EH (cell line): ENCODE measurements at regions not wholly inside any gene's neighbourhood (a gene's known extent, or its start where the extent isn't known, plus 50 kb on each side); places are given as distances from the start of the nearest gene placed in this dataset.
"Not testable (repeated sequence)": the region's sequence is repeated elsewhere in the genome, so short reads cannot be mapped to it uniquely, and the experiment has no call there.

Source experiments
- DNase-seq: peaks from one replicate; pipeline ENCODE4 v3.0.0-alpha.2; 2015; ENCODE audit warnings: low read depth

- DNase-seq = no peak
Measured at GRCh38 chr7:125984795-125985194, 1055.2 kb upstream of the POT1 start.

DNA sequence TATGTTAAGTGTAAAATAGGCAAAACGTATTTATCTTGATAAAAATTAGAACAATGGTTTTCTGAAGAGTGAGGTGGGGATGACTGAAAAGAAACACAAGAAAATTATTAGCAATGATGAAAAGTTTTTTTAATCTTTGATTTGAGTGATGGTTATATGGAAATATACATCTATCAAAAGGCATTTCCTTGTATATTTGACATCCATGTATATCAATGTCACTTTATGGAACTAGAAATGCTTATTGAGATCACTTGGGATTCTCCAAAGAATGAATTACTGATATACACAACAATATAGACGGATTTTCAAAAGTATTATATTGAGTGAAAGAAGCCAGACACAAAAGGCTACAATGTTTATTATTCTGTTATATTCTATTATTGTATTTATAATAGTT lies 1042.0 kb upstream of the POT1 start:
- no peak for DNase-seq

- DNase-seq = no peak
Measured at GRCh38 chr7:125966278-125967048, 1036.8 kb upstream of the POT1 start.

DNA sequence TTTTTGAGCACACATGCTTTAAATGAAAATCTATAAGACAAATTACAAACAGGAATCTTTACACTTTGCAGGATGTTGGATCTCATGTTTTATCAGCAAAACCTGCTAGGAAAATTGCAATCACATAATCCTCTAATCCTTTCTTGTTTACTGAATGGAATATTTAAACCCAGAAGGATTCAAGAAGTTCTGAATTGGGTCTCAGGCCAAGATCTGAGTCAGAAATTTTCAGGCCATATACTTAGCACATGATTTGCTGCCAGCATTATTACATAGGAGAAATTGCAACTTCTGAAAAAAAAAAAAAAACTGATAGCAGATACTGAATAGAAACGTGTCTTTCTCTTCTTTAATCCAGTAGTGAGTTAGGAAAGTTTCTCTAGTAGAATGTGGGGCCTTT lies 1005.3 kb upstream of the POT1 start:
- no peak for DNase-seq

DNA sequence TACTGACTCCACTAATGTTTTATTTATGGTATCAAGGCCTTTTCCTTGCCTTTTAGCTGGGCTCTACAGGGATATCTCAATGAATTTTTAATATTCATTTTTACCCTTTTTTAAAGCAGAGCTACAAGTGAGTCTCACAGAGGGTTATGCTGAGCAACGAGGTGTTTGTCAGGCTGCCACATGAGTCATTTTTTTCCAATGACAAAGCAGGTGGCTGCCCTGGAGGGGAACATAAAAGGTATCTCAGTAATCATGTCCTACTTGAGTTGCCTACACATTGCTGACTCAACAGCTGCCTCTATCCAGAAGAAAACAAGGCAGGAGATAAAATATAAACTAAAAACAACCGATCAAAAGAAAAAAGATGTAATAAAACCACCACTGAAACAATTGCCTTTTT lies 1004.9 kb upstream of the POT1 start:
- DNase-seq = no peak

DNA sequence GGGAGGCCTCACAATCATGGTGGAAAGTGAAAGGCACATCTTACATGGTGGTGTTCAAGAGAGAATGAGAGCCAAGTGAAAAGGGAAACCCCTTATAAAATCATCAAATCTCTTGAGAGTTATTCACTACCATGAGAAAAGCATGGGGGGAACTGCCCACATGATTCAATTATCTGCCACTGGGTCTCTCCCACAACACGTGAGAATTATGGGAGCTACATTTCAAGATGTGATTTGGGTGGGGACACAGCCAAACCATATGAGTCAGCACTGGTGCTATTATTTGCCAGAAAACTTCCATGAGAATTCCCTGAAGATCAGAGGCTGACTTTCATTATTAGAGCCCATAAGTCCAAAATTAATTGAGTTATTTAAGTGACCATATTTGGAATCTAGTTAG lies 1001.2 kb upstream of the POT1 start:
- no peak for DNase-seq

- DNase-seq = no peak
Measured at GRCh38 chr7:125927556-125927955, 997.9 kb upstream of the POT1 start.

DNA sequence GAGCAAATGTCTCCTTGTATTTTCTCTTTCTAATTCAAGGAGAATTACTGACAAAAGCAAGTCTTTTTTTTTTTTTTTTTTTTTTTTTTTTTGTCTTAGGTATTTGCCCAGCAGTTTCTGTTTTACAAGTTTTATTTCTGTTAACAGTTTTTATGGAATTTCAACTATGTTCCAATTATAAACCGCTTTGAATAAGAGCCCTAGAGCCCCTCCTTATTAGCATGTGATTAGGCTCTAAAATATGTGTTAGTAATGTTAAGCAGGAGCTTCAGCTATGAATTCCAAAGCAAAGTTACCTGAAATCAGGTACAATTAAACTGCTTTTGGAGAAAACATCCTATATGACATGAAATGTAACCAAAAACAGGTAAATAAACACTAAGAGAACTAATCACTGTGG lies 997.0 kb upstream of the POT1 start:
- no peak for DNase-seq

DNA sequence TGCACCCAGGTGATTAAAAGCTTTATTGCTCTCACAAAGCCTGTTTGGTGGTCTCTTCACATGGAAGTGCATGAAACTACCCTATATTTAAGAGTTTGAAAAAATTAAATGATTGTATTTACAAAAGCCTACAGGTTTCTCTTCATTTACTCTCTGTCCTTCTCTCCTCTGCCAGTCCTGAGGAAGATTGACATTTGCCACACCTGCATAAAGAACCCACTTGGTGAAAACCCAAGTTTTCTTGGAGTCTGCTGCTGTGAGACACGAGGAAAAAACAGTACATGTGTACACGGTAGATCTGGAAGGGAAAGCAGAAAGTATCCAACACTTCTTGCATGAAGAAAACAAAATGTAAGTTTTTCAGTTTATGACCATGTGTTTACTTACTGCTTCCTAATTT lies 994.4 kb upstream of the POT1 start:
- no peak for DNase-seq

DNA sequence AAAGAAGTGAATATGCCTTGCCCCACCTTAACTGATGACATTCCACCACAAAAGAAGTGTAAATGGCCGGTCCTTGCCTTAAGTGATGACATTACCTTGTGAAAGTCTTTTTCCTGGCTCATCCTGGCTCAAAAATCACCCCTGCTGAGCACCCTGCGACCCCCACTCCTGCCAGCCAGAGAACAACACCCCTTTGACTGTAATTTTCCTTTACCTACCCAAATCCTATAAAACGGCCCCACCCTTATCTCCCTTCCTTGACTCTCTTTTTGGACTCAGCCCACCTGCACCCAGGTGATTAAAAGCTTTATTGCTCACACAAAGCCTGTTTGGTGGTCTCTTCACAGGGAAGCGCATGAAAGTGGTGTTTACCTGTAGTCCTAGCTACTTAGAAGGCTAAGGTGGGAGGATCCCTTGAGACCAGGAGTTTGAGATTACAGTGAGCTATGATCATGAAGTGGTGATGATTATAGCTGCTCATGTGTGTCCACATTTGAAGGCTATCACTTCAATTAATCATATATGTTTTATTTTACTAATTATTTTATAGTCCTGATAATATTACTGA lies 985.8 kb upstream of the POT1 start:
- not testable (repeated sequence) for DNase-seq

- DNase-seq = no peak
Measured at GRCh38 chr7:125908711-125909110, 979.1 kb upstream of the POT1 start.

- DNase-seq = no peak
Measured at GRCh38 chr7:125899577-125899976, 970.0 kb upstream of the POT1 start.

- DNase-seq = no peak
Measured at GRCh38 chr7:125892434-125892833, 962.8 kb upstream of the POT1 start.

- no peak for DNase-seq
Measured at GRCh38 chr7:125878988-125879387, 949.4 kb upstream of the POT1 start.

- no peak for DNase-seq
Measured at GRCh38 chr7:125878235-125878956, 948.8 kb upstream of the POT1 start.

GRCh38 chr7:125877246-125877645 lies 947.6 kb upstream of the POT1 start:
- DNase-seq = no peak

DNA sequence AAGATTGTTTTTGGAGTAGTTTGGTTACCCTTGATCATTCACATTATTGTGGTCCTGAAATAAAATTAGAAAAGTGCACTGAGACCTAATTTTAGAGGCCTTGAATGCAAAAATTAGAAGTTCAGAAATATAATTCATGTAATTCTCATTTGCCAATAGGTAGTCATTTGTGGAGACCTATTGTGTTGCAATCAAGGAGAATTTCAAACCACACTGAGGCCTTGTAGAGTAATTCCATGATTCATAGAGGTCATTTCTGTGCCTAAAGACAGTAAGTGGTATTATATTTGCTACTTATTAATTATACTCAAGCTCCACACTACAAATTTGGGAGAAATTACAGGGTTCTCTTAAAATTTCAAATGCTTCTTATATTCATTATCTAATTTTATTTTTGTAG lies 946.8 kb upstream of the POT1 start:
- no peak for DNase-seq

GRCh38 chr7:125871431-125871830 lies 941.8 kb upstream of the POT1 start:
- no peak for DNase-seq

DNA sequence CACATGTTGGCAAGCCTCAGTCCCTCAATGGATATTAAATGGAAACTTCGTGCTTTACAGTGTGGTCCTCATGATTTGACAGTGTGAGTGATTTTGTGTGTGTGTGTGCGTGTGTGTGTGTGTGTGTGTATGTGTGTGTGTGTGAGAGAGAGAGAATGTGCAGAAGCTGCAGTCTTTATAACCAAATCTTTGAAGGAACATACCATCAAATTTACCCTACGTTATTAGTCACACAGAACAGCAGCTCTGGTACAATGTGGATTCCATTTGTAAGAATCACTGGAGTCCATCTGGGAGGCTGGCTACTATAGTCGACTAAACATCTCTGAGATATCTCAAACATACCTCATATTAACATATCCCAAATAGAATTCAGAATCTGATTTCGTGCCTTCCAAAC lies 928.0 kb upstream of the POT1 start:
- no peak for DNase-seq

GRCh38 chr7:125848157-125848556 lies 918.5 kb upstream of the POT1 start:
- no peak for DNase-seq

DNA sequence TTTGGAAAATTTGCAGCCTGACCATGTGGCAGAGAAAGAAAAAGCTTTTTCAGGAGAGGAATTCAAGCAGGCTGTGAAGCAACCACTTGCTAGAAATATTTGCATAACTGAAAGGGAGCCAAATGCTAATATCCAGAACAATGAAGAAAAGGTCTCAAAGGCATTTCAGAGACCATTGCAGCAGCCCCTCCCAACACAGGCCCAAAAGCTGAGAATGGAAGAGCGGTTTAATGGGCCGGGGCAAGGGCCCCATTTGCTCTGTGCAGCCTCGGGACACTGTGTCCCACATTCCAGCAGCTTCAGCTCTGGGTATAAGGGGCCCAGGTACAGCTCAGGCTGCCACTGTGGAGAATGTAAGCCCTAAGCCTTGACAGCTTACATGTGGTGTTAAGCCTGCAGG lies 918.1 kb upstream of the POT1 start:
- DNase-seq = no peak

GRCh38 chr7:125847055-125847454 lies 917.4 kb upstream of the POT1 start:
- DNase-seq = no peak

GRCh38 chr7:125845686-125846085 lies 916.1 kb upstream of the POT1 start:
- no peak for DNase-seq
